ENCODE measurements at regions not wholly inside any gene's neighbourhood (a gene's known extent, or its start where the extent isn't known, plus 50 kb on each side); places are given as distances from the start of the nearest gene placed in this dataset.

- Mint-ChIP-seq H3K4me3 (no peak overlapping the region), H3K36me3 (ENCODE audit: low read depth) (no peaks in the 10 kb centered on the region), H3K27ac (no peak overlapping the region), H3K27me3 (ENCODE audit: low read depth) (peaks cover 18% of the 10 kb centered on the region), H3K9me3 (ENCODE audit: insufficient read depth) (no peaks in the 10 kb centered on the region), H3K4me1 (ENCODE audit: low read depth) (no peaks in the 10 kb centered on the region)
- ChIA-PET CTCF (no interaction called here), POLR2A (no interaction called here)
- DNase-seq, result no peak
- no peak for ATAC-seq
Measured at GRCh38 chr1:61518670-61519400, 206.1 kb downstream of the TM2D1 start.

GRCh38 chr1:61517345-61517744 lies 207.6 kb downstream of the TM2D1 start:
- peaks cover 18% of the 10 kb centered on the region for H3K27me3 Mint-ChIP-seq (ENCODE audit: low read depth)
- DNase-seq (no peak), ATAC-seq (no peak)
- no peaks in the 10 kb centered on the region for H3K9me3 Mint-ChIP-seq (ENCODE audit: insufficient read depth)
- CTCF ChIA-PET, result no interaction called here
- H3K4me3 Mint-ChIP-seq, result no peak overlapping the region
- H3K4me1 Mint-ChIP-seq (ENCODE audit: low read depth), result no peaks in the 10 kb centered on the region
- POLR2A ChIA-PET, result no interaction called here
- no peak overlapping the region for H3K27ac Mint-ChIP-seq
- no peaks in the 10 kb centered on the region for H3K36me3 Mint-ChIP-seq (ENCODE audit: low read depth)

GRCh38 chr1:61515096-61515495 lies 209.8 kb downstream of the TM2D1 start:
- no peak for ATAC-seq
- H3K4me3 Mint-ChIP-seq, result no peak overlapping the region
- H3K36me3 Mint-ChIP-seq (ENCODE audit: low read depth), result no peaks in the 10 kb centered on the region
- no peak for DNase-seq
- POLR2A ChIA-PET, result no interaction called here
- no peaks in the 10 kb centered on the region for H3K9me3 Mint-ChIP-seq (ENCODE audit: insufficient read depth)
- CTCF ChIA-PET, result interaction anchor here (0.9 kb wide), 1 partner anchor 9 kb away, joined by 3 read pairs; no protein-coding TSS in a partner anchor
- peaks cover 23% of the 10 kb centered on the region for H3K27me3 Mint-ChIP-seq (ENCODE audit: low read depth)
- no peak overlapping the region for H3K27ac Mint-ChIP-seq
- no peaks in the 10 kb centered on the region for H3K4me1 Mint-ChIP-seq (ENCODE audit: low read depth)
